ENCODE measurements at regions not wholly inside any gene's neighbourhood (a gene's known extent, or its start where the extent isn't known, plus 50 kb on each side); places are given as distances from the start of the nearest gene placed in this dataset.

DNA sequence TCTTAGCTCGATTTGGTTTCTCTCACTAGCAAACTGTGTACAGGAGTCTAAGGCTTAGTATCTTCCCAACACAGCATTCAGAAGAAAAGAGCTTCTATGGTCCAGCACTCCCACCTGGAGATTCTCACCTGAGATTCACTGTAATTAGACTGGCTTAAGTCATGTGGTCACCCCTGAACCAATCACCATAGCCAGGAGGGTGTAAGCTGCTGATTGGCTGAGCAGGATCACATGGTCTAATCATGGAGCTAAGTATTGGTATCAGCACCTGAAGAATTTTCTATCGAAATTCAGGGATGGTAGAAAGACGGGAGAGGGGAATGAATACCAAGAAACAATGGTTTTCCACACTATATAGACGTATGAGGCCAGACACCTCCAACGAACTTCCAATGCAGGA is 359.8 kb upstream of the ERCC4 start:
- H3K4me3 ChIP-seq (ENCODE audit: low read depth in 1 of 3, low read length in 3 of 3): no peak overlapping the region
- no peaks in the 10 kb centered on the region for H3K9me3 ChIP-seq (ENCODE audit: control insufficient read depth in 4 of 4, low read length in 3 of 4)
- no peak overlapping the region for H3K27ac ChIP-seq (ENCODE audit: low read depth in 1 of 2, low read length in 2 of 2)
- DNase-seq (ENCODE audit: low spot score): no peak
- no peaks in the 10 kb centered on the region for H3K4me1 ChIP-seq (ENCODE audit: control insufficient read depth in 4 of 4, insufficient read depth in 4 of 4, low read length in 3 of 4)
- H3K27me3 ChIP-seq (ENCODE audit: control insufficient read depth in 4 of 4, insufficient read depth in 4 of 4, low read length in 3 of 4): no peaks in the 10 kb centered on the region
- H3K9ac ChIP-seq (ENCODE audit: low read depth in 1 of 2, low read length in 2 of 2): no peak overlapping the region
- H3K36me3 ChIP-seq (ENCODE audit: control insufficient read depth in 4 of 4, insufficient read depth in 3 of 4, low read depth in 1 of 4, low read length in 3 of 4): no peaks in the 10 kb centered on the region
- WGBS: 87% methylated on average over 5 of the region's 5 CpGs
- TF ChIP-seq RAD21 (IDR thresholded peaks at IDR 0.05) (no peak), GABPA (IDR thresholded peaks at IDR 0.05 in 1 of 2, conservative IDR thresholded peaks at IDR 0.05 in 1 of 2) (no peak), RXRA (IDR thresholded peaks at IDR 0.05) (no peak), JUND (IDR thresholded peaks at IDR 0.05) (no peak)

DNA sequence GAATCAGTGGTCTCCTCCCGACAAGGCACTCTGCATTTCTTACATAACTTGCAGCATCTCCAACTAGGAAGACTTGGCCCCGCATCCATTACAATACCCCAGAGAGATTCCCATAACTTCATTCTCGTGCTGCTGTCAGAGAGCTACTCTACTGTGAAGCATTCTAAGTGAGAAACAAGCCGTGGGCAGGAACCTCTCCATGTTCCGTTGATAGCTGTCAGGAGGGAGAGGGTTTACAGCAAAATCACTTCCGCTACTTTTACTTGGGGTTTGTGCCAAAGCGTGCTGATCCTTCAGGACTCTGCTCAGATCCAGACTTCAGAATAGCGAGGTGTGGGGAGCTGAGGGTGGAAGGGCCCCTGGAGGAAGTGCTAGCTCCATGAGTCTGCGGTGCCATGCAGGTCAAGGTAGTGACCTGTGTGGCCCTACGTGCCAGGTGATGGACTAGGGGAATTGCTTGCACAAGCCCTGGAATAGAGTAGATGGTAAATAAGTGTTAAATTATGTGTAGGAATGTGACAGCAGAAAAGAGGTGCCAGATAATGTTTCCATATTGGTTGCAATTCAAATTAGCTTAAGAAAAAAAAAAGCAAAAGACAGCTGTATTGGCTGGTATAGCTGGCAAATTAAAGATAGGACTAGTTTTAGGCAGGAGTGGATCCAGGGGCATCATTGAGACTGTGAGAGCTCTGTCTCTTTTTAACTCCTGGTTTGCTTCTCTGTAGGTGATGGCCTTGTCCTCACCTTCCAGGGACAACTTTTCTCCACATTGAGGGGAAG is 358.5 kb upstream of the ERCC4 start:
- no peak for DNase-seq (ENCODE audit: low spot score)
- WGBS: 89% methylated on average over 10 of the region's 10 CpGs
- H3K36me3 ChIP-seq (ENCODE audit: control insufficient read depth in 4 of 4, insufficient read depth in 3 of 4, low read depth in 1 of 4, low read length in 3 of 4): no peaks in the 10 kb centered on the region

More for the DNA sequence above, 358.5 kb upstream of the ERCC4 start:
- Histone ChIP-seq H3K27me3 (ENCODE audit: control insufficient read depth in 4 of 4, insufficient read depth in 4 of 4, low read length in 3 of 4) (no peaks in the 10 kb centered on the region), H3K27ac (ENCODE audit: low read depth in 1 of 2, low read length in 2 of 2) (no peak overlapping the region), H3K9me3 (ENCODE audit: control insufficient read depth in 4 of 4, low read length in 3 of 4) (no peaks in the 10 kb centered on the region), H3K9ac (ENCODE audit: low read depth in 1 of 2, low read length in 2 of 2) (no peak overlapping the region), H3K4me3 (ENCODE audit: low read depth in 1 of 3, low read length in 3 of 3) (no peak overlapping the region), H3K4me1 (ENCODE audit: control insufficient read depth in 4 of 4, insufficient read depth in 4 of 4, low read length in 3 of 4) (no peaks in the 10 kb centered on the region)
- TF ChIP-seq NR2F2 (IDR thresholded peaks at IDR 0.05): no peak
- no peak for TF ChIP-seq JUND (IDR thresholded peaks at IDR 0.05)
- TF ChIP-seq HNF4A (conservative IDR thresholded peaks at IDR 0.05): no peak
- no peak for TF ChIP-seq TAF1 (conservative IDR thresholded peaks at IDR 0.05)
- TF ChIP-seq GABPA (IDR thresholded peaks at IDR 0.05 in 1 of 2, conservative IDR thresholded peaks at IDR 0.05 in 1 of 2): no peak
- TF ChIP-seq FOXA1 (IDR thresholded peaks at IDR 0.05): no peak
- TF ChIP-seq, protein P1, sequence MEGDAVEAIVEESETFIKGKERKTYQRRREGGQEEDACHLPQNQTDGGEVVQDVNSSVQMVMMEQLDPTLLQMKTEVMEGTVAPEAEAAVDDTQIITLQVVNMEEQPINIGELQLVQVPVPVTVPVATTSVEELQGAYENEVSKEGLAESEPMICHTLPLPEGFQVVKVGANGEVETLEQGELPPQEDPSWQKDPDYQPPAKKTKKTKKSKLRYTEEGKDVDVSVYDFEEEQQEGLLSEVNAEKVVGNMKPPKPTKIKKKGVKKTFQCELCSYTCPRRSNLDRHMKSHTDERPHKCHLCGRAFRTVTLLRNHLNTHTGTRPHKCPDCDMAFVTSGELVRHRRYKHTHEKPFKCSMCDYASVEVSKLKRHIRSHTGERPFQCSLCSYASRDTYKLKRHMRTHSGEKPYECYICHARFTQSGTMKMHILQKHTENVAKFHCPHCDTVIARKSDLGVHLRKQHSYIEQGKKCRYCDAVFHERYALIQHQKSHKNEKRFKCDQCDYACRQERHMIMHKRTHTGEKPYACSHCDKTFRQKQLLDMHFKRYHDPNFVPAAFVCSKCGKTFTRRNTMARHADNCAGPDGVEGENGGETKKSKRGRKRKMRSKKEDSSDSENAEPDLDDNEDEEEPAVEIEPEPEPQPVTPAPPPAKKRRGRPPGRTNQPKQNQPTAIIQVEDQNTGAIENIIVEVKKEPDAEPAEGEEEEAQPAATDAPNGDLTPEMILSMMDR (IDR thresholded peaks at IDR 0.05; ENCODE audit: low read depth, low read length, missing input control): no peak
- TF ChIP-seq YY1 (IDR thresholded peaks at IDR 0.05): no peak
- TF ChIP-seq, protein P2, sequence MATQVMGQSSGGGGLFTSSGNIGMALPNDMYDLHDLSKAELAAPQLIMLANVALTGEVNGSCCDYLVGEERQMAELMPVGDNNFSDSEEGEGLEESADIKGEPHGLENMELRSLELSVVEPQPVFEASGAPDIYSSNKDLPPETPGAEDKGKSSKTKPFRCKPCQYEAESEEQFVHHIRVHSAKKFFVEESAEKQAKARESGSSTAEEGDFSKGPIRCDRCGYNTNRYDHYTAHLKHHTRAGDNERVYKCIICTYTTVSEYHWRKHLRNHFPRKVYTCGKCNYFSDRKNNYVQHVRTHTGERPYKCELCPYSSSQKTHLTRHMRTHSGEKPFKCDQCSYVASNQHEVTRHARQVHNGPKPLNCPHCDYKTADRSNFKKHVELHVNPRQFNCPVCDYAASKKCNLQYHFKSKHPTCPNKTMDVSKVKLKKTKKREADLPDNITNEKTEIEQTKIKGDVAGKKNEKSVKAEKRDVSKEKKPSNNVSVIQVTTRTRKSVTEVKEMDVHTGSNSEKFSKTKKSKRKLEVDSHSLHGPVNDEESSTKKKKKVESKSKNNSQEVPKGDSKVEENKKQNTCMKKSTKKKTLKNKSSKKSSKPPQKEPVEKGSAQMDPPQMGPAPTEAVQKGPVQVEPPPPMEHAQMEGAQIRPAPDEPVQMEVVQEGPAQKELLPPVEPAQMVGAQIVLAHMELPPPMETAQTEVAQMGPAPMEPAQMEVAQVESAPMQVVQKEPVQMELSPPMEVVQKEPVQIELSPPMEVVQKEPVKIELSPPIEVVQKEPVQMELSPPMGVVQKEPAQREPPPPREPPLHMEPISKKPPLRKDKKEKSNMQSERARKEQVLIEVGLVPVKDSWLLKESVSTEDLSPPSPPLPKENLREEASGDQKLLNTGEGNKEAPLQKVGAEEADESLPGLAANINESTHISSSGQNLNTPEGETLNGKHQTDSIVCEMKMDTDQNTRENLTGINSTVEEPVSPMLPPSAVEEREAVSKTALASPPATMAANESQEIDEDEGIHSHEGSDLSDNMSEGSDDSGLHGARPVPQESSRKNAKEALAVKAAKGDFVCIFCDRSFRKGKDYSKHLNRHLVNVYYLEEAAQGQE (IDR thresholded peaks at IDR 0.05): no peak
- TF ChIP-seq SP1 (IDR thresholded peaks at IDR 0.05): no peak
- no peak for TF ChIP-seq RAD21 (IDR thresholded peaks at IDR 0.05)

Data from liver (tissue), 8 donors.